PC-3 (cell line): ENCODE measurements at regions not wholly inside any gene's neighbourhood (a gene's known extent, or its start where the extent isn't known, plus 50 kb on each side); places are given as distances from the start of the nearest gene placed in this dataset.

Experiments
- ATAC-seq: fragments of 200-7000 bp; cut with Tn5 transposase; 2 replicates; pipeline ENCODE4 v1.9.1; 2020; ENCODE audit warnings: mild to moderate bottlenecking, moderate library complexity
- BruUV-seq: library from RNA; stranded (reverse); fragments of 400-500 nt; replicated peaks from 2 replicates; lab custom pipeline; 2021; lab: Mats Ljungman, UMichigan
- CTCF ChIA-PET: fragments of 300-600 bp; sonication (Branson Sonifier 250); formaldehyde crosslinking; loops from one replicate; lab custom pipeline; 2022; ENCODE audit warnings: antibody characterized with exemption; lab: Charles Lee
- POLR2A ChIA-PET: fragments of 300-600 bp; sonication (Branson Sonifier 250); formaldehyde crosslinking; loops from one replicate; lab custom pipeline; 2022; ENCODE audit warnings: antibody characterized with exemption; ENCODE audit not compliant: unreplicated experiment; lab: Charles Lee
- DNase-seq: peaks from one replicate; pipeline ENCODE4 v3.0.0-alpha.2; 2015
- H2AFZ ChIP-seq: fragments of 300-600 bp; sonication (generic); 2 replicates; pipeline ENCODE4 v1.6.0; 2016; ENCODE audit warnings: antibody characterized with exemption, low read length
- H3F3A ChIP-seq: fragments of 300-600 bp; sonication (generic); one replicate; pipeline ENCODE4 v1.6.0; 2017; ENCODE audit warnings: antibody characterized with exemption, low read length, control low read depth, mild to moderate bottlenecking; ENCODE audit not compliant: unreplicated experiment
- H3K27ac ChIP-seq: fragments of 300-600 bp; sonication (generic); 2 replicates; pipeline ENCODE4 v1.5.1; 2016; ENCODE audit warnings: mild to moderate bottlenecking, low read length
- H3K27me3 ChIP-seq: fragments of 300-600 bp; sonication (generic); 2 replicates; pipeline ENCODE4 v1.6.1; 2016; ENCODE audit warnings: low read length, mixed read lengths
- H3K36me3 ChIP-seq: fragments of 300-600 bp; sonication (generic); 2 replicates; pipeline ENCODE4 v1.6.1; 2016; ENCODE audit warnings: low read depth, mixed run types, low read length, mixed read lengths
- H3K4me1 ChIP-seq: fragments of 300-600 bp; sonication (generic); 2 replicates; pipeline ENCODE4 v1.5.1; 2016; ENCODE audit warnings: low read length; ENCODE audit not compliant: insufficient read depth
- H3K4me2 ChIP-seq: fragments of 300-600 bp; sonication (generic); 2 replicates; pipeline ENCODE4 v1.6.0; 2016; ENCODE audit warnings: low read length
- H3K4me3 ChIP-seq: fragments of 300-600 bp; sonication (generic); 2 replicates; pipeline ENCODE4 v1.5.1; 2016; ENCODE audit warnings: mild to moderate bottlenecking, low read length, mixed read lengths
- H3K79me2 ChIP-seq: fragments of 300-600 bp; sonication (generic); 2 replicates; pipeline ENCODE4 v1.6.1; 2017; ENCODE audit warnings: low read length, mixed read lengths
- H3K9ac ChIP-seq: fragments of 300-600 bp; sonication (generic); 2 replicates; pipeline ENCODE4 v1.6.0; 2016; ENCODE audit warnings: mild to moderate bottlenecking, low read length
- H3K9me2 ChIP-seq: fragments of 300-600 bp; sonication (generic); replicated peaks from 2 replicates; pipeline ENCODE4 v1.6.1; 2016; ENCODE audit warnings: mixed run types, low read length, mixed read lengths
- H3K9me3 ChIP-seq: fragments of 300-600 bp; sonication (generic); 2 replicates; pipeline ENCODE4 v1.6.1; 2016; ENCODE audit warnings: low read length, mixed read lengths
- H4K20me1 ChIP-seq: fragments of 300-600 bp; sonication (generic); 2 replicates; pipeline ENCODE4 v1.6.1; 2016; ENCODE audit warnings: low read length, mixed read lengths
- EZH2 ChIP-seq: fragments of 300-600 bp; sonication (generic); IDR thresholded peaks from one replicate; pipeline ENCODE4 v1.6.1; 2017; ENCODE audit warnings: antibody characterized with exemption, mild to moderate bottlenecking, low read length; ENCODE audit not compliant: unreplicated experiment
- EZH2phosphoT487 ChIP-seq: fragments of 300-600 bp; sonication (generic); IDR thresholded peaks from 2 replicates; pipeline ENCODE4 v1.6.1; 2018; ENCODE audit warnings: mild to moderate bottlenecking, antibody characterized with exemption, low read length, borderline replicate concordance
- intact Hi-C: fragments of 100-400 bp; cut with micrococcal nuclease; formaldehyde crosslinking; loops from 2 replicates; pipeline ENCODE4 v1.9.0; 2023
- TF ChIP-seq, protein P1 (sequence below): fragments of 300-600 bp; sonication (generic); conservative IDR thresholded peaks from 2 replicates; pipeline ENCODE4 v1.5.1; 2017; ENCODE audit warnings: antibody characterized with exemption, low read depth, mild to moderate bottlenecking, low read length

DNA sequence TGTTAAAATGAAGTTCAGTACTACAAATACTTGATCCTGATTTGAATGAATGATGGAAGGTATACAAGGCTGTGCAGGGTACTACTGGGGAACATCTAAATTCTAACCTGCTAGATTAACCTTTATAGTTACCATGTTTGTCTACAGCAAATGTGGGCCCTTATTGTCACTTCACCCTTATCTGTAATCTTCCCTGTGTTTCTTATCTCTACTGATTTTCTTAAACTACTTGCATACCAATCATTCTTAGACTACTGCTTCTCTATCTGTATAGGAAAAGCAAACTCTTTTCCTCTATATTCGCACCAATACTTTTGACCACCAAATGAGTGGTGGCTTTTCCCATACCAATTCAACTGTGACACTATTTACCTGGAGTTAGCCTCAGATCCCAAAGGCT, 210.7 kb downstream of the HINT1 start:
- H3K27ac ChIP-seq: no peak overlapping the region
- H3K9me3 ChIP-seq: no peaks in the 10 kb centered on the region
- no peak overlapping the region for H3K9ac ChIP-seq
- no peaks in the 10 kb centered on the region for H3K36me3 ChIP-seq
- DNase-seq (no peak), ATAC-seq (no peak)
- no peak overlapping the region for H3K4me2 ChIP-seq
- intact Hi-C loops: no loop called here
- no peak overlapping the region for H2AFZ ChIP-seq
- H4K20me1 ChIP-seq: no peaks in the 10 kb centered on the region
- H3K4me1 ChIP-seq: no peaks in the 10 kb centered on the region
- H3K4me3 ChIP-seq: no peak overlapping the region
- H3F3A ChIP-seq: no peaks in the 10 kb centered on the region
- no peak for TF ChIP-seq EZH2phosphoT487
- no peak for TF ChIP-seq EZH2
- TF ChIP-seq, protein P1, sequence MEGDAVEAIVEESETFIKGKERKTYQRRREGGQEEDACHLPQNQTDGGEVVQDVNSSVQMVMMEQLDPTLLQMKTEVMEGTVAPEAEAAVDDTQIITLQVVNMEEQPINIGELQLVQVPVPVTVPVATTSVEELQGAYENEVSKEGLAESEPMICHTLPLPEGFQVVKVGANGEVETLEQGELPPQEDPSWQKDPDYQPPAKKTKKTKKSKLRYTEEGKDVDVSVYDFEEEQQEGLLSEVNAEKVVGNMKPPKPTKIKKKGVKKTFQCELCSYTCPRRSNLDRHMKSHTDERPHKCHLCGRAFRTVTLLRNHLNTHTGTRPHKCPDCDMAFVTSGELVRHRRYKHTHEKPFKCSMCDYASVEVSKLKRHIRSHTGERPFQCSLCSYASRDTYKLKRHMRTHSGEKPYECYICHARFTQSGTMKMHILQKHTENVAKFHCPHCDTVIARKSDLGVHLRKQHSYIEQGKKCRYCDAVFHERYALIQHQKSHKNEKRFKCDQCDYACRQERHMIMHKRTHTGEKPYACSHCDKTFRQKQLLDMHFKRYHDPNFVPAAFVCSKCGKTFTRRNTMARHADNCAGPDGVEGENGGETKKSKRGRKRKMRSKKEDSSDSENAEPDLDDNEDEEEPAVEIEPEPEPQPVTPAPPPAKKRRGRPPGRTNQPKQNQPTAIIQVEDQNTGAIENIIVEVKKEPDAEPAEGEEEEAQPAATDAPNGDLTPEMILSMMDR: no peak
- CTCF ChIA-PET: no interaction called here
- no peaks in the 10 kb centered on the region for H3K79me2 ChIP-seq
- BruUV-seq: no TSS peak
- no peaks in the 10 kb centered on the region for H3K9me2 ChIP-seq
- no peaks in the 10 kb centered on the region for H3K27me3 ChIP-seq
- POLR2A ChIA-PET: no interaction called here

DNA sequence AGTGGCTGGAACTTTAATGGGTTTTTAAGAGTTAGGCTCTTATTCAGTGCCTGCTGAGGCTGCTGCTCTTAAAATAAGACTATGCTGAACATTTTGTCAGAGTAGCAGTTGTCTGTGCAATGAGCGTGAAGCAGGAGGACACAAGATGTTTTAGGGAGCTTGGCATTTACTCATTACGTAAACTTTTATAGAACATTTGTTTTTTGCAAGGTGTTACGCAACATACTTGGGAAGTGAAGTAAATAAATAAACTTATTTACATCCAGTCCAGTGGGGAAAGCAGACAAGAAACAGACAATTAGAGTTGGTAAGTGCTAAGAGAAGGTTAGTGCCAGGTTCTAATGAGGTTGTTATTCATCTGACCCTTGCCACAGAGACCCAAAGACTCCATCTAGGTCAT, 226.0 kb downstream of the HINT1 start:
- no peaks in the 10 kb centered on the region for H3K4me1 ChIP-seq
- no peak overlapping the region for H3K9ac ChIP-seq
- ChIA-PET CTCF (no interaction called here), POLR2A (no interaction called here)
- no peak overlapping the region for H3K4me3 ChIP-seq
- H3F3A ChIP-seq: no peaks in the 10 kb centered on the region
- H2AFZ ChIP-seq: no peak overlapping the region
- no peaks in the 10 kb centered on the region for H3K9me3 ChIP-seq
- H3K4me2 ChIP-seq: no peak overlapping the region
- H3K36me3 ChIP-seq: no peaks in the 10 kb centered on the region
- no peaks in the 10 kb centered on the region for H3K79me2 ChIP-seq
- DNase-seq (no peak), ATAC-seq (no peak)
- H3K27ac ChIP-seq: no peak overlapping the region
- H4K20me1 ChIP-seq: no peaks in the 10 kb centered on the region
- no peaks in the 10 kb centered on the region for H3K9me2 ChIP-seq
- no peak for TF ChIP-seq EZH2
- TF ChIP-seq EZH2phosphoT487: no peak
- TF ChIP-seq, protein P1: no peak
- intact Hi-C loops: no loop called here
- no TSS peak for BruUV-seq
- H3K27me3 ChIP-seq: peaks cover 9% of the 10 kb centered on the region

DNA sequence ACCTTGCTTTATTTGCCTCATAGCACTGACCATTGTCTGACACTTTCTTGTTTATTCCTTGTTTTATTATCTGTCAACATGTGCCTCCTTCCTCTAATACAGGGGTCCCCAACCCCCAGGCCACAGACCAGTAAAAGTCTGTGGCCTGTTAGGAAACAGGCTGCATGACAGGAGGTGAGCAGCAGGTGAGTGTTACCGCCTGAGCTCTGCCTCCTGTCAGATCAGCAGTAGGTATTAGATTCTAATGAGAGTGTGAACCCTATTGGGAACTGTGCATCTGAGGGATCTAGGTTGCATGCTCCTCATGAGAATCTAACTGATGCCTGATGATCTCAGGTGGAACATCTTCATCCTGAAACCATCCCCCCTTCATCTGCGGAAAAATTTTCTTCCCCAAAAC, 228.0 kb downstream of the HINT1 start:
- Histone ChIP-seq H3K27me3 (no peaks in the 10 kb centered on the region), H3K9me2 (no peaks in the 10 kb centered on the region), H3K9ac (no peak overlapping the region), H3K9me3 (no peaks in the 10 kb centered on the region), H3K4me3 (no peak overlapping the region), H4K20me1 (no peaks in the 10 kb centered on the region), H3K4me2 (no peak overlapping the region), H2AFZ (no peak overlapping the region), H3K4me1 (no peaks in the 10 kb centered on the region), H3K79me2 (no peaks in the 10 kb centered on the region), H3K27ac (no peak overlapping the region), H3F3A (no peaks in the 10 kb centered on the region), H3K36me3 (no peaks in the 10 kb centered on the region)
- no peak for ATAC-seq
- POLR2A ChIA-PET: no interaction called here
- TF ChIP-seq, protein P1: no peak
- TF ChIP-seq EZH2 (no peak), EZH2phosphoT487 (no peak)
- intact Hi-C loops: no loop called here
- no peak for DNase-seq
- CTCF ChIA-PET: no interaction called here
- no TSS peak for BruUV-seq
